Mesenteric fat pad (tissue), 1 donor: ENCODE measurements at regions not wholly inside any gene's neighbourhood (a gene's known extent, or its start where the extent isn't known, plus 50 kb on each side); places are given as distances from the start of the nearest gene placed in this dataset.

Experiments
- DNase-seq: peaks from one replicate; pipeline ENCODE4 v3.0.0-alpha.2; 2020; ENCODE audit warnings: low spot score
- donor health status: DM: yes; HTN: yes; CAD: no.

GRCh38 chr5:106910486-106910885, 760.3 kb downstream of the EFNA5 start:
- no peak for DNase-seq

- no peak for DNase-seq
Measured at GRCh38 chr5:106909716-106910115, 761.0 kb downstream of the EFNA5 start.

- no peak for DNase-seq
Measured at GRCh38 chr5:106907979-106908378, 762.8 kb downstream of the EFNA5 start.

- DNase-seq: no peak
Measured at GRCh38 chr5:106906199-106906598, 764.5 kb downstream of the EFNA5 start.

GRCh38 chr5:106894964-106895363, 775.8 kb downstream of the EFNA5 start:
- no peak for DNase-seq

GRCh38 chr5:106882035-106882434, 788.7 kb downstream of the EFNA5 start:
- DNase-seq: no peak

- DNase-seq: no peak
Measured at GRCh38 chr5:106880656-106881055, 790.1 kb downstream of the EFNA5 start.

GRCh38 chr5:106877881-106878280, 792.9 kb downstream of the EFNA5 start:
- DNase-seq: no peak

- no peak for DNase-seq
Measured at GRCh38 chr5:106876665-106877194, 794.0 kb downstream of the EFNA5 start.

- no peak for DNase-seq
Measured at GRCh38 chr5:106876298-106876622, 794.5 kb downstream of the EFNA5 start.

GRCh38 chr5:106875591-106876297, 795.0 kb downstream of the EFNA5 start:
- DNase-seq: no peak

- DNase-seq: no peak
Measured at GRCh38 chr5:106874974-106875373, 795.8 kb downstream of the EFNA5 start.

GRCh38 chr5:106874531-106874930, 796.2 kb downstream of the EFNA5 start:
- DNase-seq: no peak

GRCh38 chr5:106873568-106873967, 797.2 kb downstream of the EFNA5 start:
- no peak for DNase-seq

- no peak for DNase-seq
Measured at GRCh38 chr5:106865279-106865678, 805.5 kb downstream of the EFNA5 start.

GRCh38 chr5:106862450-106863193, 808.1 kb downstream of the EFNA5 start:
- DNase-seq: no peak

GRCh38 chr5:106860398-106861044, 810.2 kb downstream of the EFNA5 start:
- no peak for DNase-seq

GRCh38 chr5:106858616-106859015, 812.1 kb downstream of the EFNA5 start:
- no peak for DNase-seq

- no peak for DNase-seq
Measured at GRCh38 chr5:106854922-106855321, 815.8 kb downstream of the EFNA5 start.

GRCh38 chr5:106854105-106854687, 816.5 kb downstream of the EFNA5 start:
- DNase-seq: no peak

- DNase-seq: no peak
Measured at GRCh38 chr5:106853266-106853665, 817.5 kb downstream of the EFNA5 start.

GRCh38 chr5:106849266-106849665, 821.5 kb downstream of the EFNA5 start:
- no peak for DNase-seq
